ENCODE measurements at regions not wholly inside any gene's neighbourhood (a gene's known extent, or its start where the extent isn't known, plus 50 kb on each side); places are given as distances from the start of the nearest gene placed in this dataset.

- H3K4me3 ChIP-seq (replicated peaks in 1 of 2; ENCODE audit: low read depth in 2 of 2, low read length in 2 of 2), result no peak overlapping the region
- TF ChIP-seq CTCF (IDR thresholded peaks at IDR 0.05; ENCODE audit: low read depth, low read length), result no peak
- no peak for DNase-seq (ENCODE audit: low read depth in 2 of 2)
Observed at GRCh38 chr2:2405780-2406179, 74.7 kb upstream of the MYT1L start.

- no peak for TF ChIP-seq CTCF (IDR thresholded peaks at IDR 0.05; ENCODE audit: low read depth, low read length)
- no peak overlapping the region for H3K4me3 ChIP-seq (replicated peaks in 1 of 2; ENCODE audit: low read depth in 2 of 2, low read length in 2 of 2)
- DNase-seq (ENCODE audit: low read depth in 2 of 2), result no peak
Observed at GRCh38 chr2:2400286-2401038, 69.4 kb upstream of the MYT1L start.

- no peak overlapping the region for H3K4me3 ChIP-seq (replicated peaks in 1 of 2; ENCODE audit: low read depth in 2 of 2, low read length in 2 of 2)
- no peak for DNase-seq (ENCODE audit: low read depth in 2 of 2)
- TF ChIP-seq CTCF (IDR thresholded peaks at IDR 0.05; ENCODE audit: low read depth, low read length), result no peak
Observed at GRCh38 chr2:2399396-2399795, 68.3 kb upstream of the MYT1L start.

- no peak overlapping the region for H3K4me3 ChIP-seq (replicated peaks in 1 of 2; ENCODE audit: low read depth in 2 of 2, low read length in 2 of 2)
- DNase-seq (ENCODE audit: low read depth in 2 of 2), result no peak
- TF ChIP-seq CTCF (IDR thresholded peaks at IDR 0.05; ENCODE audit: low read depth, low read length), result no peak
Observed at GRCh38 chr2:2392332-2392731, 61.3 kb upstream of the MYT1L start.

GRCh38 chr2:2389215-2389614, 58.1 kb upstream of the MYT1L start:
- H3K4me3 ChIP-seq (replicated peaks in 1 of 2; ENCODE audit: low read depth in 2 of 2, low read length in 2 of 2), result no peak overlapping the region
- DNase-seq (ENCODE audit: low read depth in 2 of 2), result no peak
- no peak for TF ChIP-seq CTCF (IDR thresholded peaks at IDR 0.05; ENCODE audit: low read depth, low read length)
